ENCODE measurements at regions not wholly inside any gene's neighbourhood (a gene's known extent, or its start where the extent isn't known, plus 50 kb on each side); places are given as distances from the start of the nearest gene placed in this dataset.
"Not testable (repeated sequence)": the region's sequence is repeated elsewhere in the genome, so short reads cannot be mapped to it uniquely, and the experiment has no call there.

DNA sequence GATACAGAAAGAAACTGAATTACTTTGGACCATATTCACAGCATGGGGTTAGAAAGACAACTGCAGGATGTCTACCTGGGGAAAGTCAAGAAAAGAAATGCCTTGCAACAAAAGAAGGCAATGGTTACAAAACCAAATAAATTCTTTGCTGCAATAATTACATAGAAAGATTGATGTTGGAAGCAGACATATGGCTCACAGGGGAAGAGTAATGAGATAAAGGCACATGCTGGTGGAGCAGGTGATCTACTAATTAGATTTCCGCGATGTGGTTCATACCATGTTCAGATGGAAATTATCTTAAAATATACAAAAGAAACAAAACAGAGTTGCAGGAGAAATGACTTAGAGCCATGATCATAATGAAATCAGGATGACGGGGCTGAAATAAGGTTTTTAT is 718.8 kb upstream of the PKDCC start:
- DNase-seq: no peak

DNA sequence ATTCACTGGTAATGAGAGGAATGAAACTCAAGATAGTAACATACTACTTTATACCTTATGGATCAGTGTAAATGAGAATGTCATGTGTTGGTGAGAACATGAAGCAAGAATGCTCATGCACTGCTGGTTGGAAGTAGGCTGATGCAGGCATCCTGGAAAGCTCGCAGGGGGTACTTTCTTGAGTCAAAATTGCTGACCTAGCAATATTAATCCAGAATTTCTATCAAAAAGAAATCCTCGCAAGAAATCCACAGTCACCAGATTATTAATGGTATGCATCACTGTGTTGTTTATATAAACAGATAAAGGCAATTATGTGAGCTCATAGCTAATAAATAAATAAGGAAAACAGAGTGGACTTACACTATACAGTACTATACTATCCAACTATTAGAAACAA is 713.7 kb upstream of the PKDCC start:
- DNase-seq: no peak

DNA sequence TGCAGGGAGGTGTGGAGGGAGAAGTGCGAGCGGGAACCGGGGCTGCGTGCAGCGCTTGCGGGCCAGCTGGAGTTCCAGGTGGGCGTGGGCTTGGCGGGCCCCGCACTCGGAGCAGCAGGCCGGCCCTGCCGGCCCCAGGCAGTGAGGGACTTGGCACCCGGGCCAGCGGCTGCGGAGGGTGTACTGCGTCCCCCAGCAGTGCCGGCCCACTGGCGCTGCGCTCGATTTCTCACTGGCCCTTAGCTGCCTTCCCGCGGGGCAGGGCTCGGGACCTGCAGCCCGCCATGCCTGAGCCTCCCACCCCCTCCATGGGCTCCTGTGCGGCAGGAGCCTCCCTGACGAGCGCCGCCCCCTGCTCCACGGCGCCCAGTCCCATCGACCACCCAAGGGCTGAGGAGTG is 712.2 kb upstream of the PKDCC start:
- DNase-seq: not testable (repeated sequence)

DNA sequence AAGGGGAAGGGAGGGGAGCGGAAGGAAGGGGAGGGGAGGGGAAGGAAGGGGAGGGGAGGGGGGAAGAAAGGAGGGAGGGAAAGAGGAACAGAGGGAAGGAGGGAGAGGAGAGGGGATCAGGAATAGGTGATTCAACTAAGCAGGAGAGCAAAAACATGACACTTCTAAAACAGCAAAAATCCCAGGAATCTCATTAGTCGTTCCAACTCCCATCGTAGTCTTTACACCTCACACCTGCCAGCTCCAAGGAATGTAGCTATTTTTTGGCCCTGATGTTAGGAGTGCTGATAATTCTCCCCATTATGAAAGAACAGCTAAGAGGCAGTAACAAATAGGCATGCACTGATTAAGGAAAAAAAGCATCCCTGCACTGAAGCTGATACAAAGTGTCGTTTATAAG is 709.9 kb upstream of the PKDCC start:
- no peak for DNase-seq

DNA sequence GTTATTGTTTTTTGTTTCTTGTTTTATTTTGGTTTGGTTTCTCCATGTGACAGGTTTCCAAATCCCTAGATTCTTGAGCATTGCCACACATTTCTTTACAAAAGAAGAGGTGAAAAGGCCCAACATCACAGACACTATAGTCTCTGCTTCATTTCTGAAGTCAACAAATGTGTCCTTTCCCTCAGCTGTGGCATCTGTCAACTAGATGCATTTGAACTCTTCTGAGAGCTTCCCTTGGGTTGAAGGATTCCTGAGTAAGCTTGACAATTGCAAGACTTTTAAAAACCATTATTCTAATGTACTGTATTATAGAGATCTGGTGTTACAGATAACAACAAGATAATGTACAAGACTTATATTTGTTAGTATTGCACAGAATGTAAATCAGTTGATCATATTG is 703.3 kb upstream of the PKDCC start:
- DNase-seq: no peak

DNA sequence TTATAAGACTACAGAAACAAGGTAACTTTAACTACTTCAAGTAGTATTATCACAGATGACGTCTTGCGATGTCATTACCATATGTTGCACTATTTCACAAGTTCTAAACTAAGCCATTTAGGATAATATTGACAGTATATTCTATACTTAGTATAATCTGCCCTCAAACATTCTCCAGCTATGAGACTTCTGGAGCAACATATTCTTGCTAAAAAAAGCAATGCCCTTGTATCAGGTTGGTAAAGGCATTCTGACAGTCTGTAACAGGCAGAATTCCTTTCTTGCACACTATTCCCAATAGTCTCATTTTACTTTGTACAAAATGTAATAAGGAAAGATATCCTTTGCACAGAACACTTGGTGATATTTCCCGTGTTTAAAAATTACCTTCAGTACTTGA is 694.8 kb upstream of the PKDCC start:
- DNase-seq: no peak

- no peak for DNase-seq
Measured at GRCh38 chr2:41355794-41356193, 692.0 kb upstream of the PKDCC start.

GRCh38 chr2:41364842-41365241 is 683.0 kb upstream of the PKDCC start:
- no peak for DNase-seq

DNA sequence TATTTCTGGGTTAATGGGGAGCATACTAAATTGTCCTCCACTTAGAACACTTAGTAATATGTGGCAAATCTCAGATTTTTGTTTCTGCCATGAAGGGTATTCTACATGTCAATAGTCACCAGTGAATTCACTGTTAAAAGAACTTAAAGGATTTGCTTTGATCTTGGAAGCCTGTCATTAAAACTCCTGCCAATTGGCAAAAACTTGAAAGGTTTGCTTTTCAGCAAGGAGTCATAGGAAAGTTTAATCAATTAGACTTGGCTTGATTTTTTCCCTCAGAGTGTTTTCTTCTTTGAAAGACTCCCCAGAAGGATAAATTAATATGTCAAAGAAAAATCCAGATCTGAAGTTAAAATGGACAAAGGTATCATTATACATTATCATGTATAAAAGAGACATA is 671.9 kb upstream of the PKDCC start:
- no peak for DNase-seq

- no peak for DNase-seq
Measured at GRCh38 chr2:41377837-41378236, 670.0 kb upstream of the PKDCC start.

GRCh38 chr2:41378420-41378819 is 669.4 kb upstream of the PKDCC start:
- no peak for DNase-seq

DNA sequence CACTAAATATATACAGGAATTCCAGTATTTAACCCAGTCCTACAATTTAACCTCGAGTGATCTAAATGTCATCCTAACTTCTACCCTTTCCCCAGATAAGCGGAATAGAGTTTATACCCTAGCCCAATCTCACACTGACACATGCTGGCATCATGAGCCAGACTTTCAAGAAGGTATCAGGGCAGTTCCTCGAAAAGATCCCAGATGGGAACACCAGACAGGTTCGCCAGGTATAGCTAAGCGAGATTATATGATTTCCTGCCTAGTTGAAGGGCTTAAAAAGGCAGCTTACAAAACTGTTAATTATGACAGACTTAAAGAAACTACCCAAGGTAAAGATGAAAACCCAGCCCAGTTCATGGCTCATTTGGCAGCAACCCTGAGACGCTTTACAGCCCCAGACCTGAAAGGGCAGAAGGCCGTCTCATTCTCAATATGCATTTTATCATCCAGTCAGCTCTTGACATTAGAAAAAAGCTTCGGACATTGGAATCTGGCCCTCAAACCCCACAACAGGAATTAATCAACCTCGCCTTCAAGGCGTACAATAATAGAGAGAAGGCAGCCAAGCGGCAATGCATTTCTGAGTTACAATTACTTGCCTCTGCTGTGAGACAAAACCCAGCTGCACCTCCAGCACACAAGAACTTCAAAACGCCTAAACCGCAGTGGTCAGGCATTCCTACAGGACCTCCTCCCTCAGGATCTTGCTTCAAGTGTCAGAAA is 668.2 kb upstream of the PKDCC start:
- no peak for DNase-seq

DNA sequence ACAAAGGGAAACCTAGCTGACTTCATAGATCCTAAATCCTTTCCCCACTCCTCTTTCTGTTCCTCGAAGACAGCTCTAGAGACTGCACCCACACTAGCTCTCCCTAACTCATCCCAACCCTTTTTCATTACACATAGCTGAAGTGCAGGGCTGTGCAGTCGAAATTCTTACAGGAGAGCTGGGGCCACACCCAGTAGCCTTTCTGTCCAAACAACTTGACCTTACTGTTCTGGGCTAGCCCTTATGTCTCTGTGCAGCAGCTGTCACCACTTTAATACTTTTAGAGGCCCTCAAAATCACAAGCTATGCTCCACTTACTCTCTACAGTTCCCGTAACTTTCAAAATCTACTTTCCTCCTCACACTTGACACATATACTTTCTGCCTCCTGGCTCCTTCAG is 666.1 kb upstream of the PKDCC start:
- DNase-seq: no peak

- no peak for DNase-seq
Measured at GRCh38 chr2:41387519-41387918, 660.3 kb upstream of the PKDCC start.

DNA sequence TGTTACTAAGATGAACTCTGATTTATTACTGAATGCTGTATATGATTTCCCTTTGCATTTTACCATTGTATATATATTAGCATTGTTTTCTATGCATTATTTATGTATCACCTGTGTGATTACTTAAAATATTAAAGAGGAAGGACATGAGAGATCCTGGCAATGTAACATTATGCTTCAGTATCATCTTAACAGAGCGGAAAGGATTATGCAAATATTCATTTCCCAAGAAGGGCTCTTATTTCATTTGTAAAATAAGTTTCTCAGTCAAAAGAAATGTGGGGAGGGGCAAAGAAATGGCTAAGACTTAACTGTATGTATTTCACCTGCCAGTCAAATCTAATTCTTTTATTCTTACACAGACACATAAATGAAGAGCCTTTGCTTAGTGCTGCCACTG is 654.2 kb upstream of the PKDCC start:
- no peak for DNase-seq

DNA sequence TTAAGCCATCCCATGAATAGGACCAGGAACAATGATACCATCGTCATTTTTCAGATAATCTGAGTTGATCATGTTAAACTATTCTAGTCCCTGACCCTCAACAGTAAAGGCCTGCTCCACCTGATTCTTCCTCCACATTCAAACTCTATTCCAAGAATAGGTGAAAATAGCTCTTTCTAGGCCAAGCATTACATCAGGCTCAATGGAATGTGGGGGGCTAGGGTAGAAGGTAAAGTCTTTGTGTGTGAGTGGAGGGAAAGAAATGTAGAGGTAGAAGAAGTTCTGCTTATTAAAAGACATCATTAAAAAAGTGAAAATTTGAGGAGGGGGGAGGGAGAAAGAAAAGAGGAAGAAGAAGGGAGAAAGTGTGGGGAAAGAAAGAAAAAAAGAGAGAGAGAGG is 653.3 kb upstream of the PKDCC start:
- DNase-seq: no peak

DNA sequence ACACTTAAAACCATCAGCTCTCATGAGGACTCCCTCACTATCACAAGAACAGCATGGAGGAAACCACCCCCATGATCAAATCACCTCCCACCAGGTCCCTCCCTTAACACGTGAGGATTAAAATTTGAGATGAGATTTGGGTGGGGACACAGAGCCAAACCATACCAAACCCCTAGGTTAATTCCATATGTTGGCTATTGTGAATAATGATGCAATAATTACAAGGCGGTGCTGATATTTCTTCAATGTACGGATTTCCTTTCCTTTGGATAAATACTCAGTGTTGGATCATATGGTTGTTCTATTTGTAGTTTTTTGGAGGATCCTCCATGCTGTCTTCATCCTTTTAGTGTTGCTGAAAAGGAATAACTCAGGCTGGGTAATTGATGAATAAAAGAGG is 652.1 kb upstream of the PKDCC start:
- no peak for DNase-seq

- DNase-seq: no peak
Measured at GRCh38 chr2:41399437-41400087, 648.3 kb upstream of the PKDCC start.

DNA sequence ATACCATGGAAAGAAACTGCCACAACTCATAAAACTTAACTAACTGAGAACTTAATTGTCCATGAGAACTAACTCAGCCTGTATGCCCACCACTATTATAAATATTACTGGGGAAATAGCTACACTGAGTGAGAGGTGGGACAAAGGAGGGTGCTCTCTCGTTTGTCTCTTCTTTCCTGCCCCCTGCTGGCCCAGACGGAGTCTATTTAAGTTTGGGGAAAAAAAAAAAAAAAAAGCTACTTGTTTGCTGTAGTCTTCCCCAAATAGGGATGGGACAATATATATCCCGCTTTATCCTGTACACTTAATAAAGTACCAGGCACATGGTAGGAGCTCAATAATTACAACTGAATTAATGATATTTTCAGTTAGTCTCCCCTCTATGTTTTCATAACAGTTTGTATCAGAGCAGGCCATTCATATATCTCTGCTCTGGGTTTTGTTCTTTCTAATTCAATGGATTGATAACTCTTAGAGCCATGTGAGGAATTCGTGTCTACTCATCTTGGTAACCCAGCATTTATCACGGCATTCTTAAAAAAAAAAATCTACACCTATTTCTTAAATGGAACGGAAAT is 647.6 kb upstream of the PKDCC start:
- DNase-seq: no peak

GRCh38 chr2:41405441-41405840 is 642.4 kb upstream of the PKDCC start:
- DNase-seq: no peak

GRCh38 chr2:41409328-41409727 is 638.5 kb upstream of the PKDCC start:
- no peak for DNase-seq

- no peak for DNase-seq
Measured at GRCh38 chr2:41410011-41410410, 637.8 kb upstream of the PKDCC start.

DNA sequence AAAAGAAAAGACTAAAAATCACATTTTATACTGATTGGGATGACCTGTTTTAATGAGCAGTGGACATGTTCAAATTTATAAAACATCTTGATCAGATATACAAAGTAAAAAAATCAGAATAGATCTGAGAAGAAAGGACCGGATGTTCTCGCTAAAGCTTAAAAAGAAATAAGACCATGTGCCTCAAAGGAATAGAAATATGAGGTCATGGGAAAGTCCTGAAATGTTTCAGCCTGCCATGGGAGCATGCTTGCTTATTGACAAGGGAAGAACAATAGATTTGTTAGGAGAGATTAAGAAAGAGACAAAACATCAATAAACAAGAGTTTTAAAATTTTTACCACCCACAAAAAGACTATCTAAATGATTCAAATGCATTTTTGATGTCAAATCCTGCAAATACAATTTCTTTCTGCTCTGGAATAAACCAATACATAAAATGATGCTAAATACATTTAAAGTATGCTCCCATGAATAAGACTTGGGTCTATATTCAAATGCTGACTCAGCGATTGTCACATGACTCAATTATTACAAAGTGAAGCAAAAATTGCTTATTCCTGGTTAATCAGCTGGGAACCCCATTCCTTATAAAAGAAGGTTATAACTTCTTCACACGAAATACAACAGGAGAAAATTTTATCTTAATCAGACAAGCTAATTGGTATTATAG is 633.9 kb upstream of the PKDCC start:
- DNase-seq: no peak
